DMS79 (cell line): ENCODE measurements at regions not wholly inside any gene's neighbourhood (a gene's known extent, or its start where the extent isn't known, plus 50 kb on each side); places are given as distances from the start of the nearest gene placed in this dataset.

Experiments
- DNase-seq: peaks from one replicate; lab custom pipeline; 2025; lab: John Stamatoyannopoulos, UW

DNA sequence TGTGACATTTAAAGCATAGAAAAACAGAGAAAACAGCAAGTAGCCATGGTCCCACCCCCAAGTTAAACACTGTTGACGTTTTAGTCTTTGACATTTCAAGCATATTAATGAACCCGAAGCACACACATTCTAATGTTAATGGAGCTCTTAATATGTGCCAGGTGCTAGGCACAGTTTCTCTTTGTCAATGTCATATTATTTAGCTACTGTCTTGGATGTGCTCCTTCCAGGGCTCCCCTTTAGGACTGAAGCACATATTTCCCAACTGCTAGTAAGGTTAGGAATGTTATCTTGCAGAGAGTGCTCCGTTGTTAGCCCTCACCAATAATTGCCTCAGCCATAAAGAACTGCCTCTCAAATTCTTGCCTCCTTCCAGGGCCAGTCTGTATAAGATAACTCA, 716.6 kb upstream of the TENM4 start:
- DNase-seq: no peak

GRCh38 chr11:80156062-80156461, 715.2 kb upstream of the TENM4 start:
- DNase-seq: no peak

GRCh38 chr11:80155412-80156017, 714.7 kb upstream of the TENM4 start:
- no peak for DNase-seq

DNA sequence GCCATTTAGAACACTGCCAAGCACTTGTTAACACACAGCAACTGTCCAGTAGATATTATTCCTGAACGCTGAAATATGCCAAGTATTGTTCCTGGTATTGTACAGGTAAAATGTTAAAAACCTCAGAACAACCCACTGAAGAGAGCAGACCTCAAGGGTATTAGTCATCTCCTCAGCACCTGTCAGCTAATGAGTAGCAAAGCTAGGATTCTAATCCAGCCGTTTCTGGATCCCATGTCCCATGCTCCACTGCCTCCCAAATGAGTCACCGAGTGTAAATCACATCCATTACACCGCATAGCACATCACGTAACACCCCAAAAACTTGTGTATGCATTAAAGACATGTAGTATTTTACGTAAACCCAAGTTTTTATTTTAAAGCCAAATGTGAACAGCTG, 705.4 kb upstream of the TENM4 start:
- DNase-seq: no peak

GRCh38 chr11:80144897-80145594, 704.2 kb upstream of the TENM4 start:
- no peak for DNase-seq

GRCh38 chr11:80136991-80137390, 696.2 kb upstream of the TENM4 start:
- DNase-seq: no peak

- DNase-seq: no peak
Measured at GRCh38 chr11:80129396-80129795, 688.6 kb upstream of the TENM4 start.

GRCh38 chr11:80122211-80122610, 681.4 kb upstream of the TENM4 start:
- no peak for DNase-seq

DNA sequence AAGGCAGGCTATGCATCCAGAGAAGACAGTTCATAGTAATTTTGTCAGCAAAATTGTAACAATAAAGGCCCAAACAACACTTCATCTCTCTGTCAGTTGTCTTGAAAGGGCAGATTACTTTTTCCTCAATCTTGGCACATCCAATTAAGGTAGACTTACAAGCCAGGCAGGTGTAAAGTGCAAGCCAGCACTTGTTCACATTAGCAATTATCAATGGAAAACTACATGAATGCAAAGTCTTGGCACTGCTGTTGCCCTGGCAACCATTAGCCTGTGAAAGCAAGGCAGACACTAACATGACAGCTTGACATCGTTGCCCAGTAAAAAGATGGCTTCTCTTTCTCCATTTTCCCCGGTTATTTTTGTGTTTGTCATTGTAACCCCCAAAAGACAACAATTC, 677.2 kb upstream of the TENM4 start:
- DNase-seq: no peak

DNA sequence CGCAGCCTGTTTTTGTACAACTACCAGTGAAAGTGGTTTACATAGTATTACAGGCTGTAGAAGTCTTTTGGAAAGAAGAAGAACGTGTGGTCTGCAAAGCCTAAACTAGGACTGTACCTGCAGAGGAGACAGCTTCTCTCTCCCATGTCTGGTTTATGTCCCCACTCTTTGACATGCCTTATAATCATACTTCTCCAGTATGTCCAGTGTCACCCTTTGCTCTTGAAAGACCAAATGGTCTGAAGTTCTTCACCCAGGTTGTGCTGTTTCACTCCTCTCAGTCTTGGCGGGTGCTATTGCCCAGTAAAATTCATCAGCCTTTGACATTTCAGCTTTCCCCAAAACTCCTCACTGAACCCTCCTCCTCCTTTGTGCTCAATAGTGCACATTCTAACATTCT, 676.0 kb upstream of the TENM4 start:
- no peak for DNase-seq

- DNase-seq: no peak
Measured at GRCh38 chr11:80109652-80110051, 668.8 kb upstream of the TENM4 start.

DNA sequence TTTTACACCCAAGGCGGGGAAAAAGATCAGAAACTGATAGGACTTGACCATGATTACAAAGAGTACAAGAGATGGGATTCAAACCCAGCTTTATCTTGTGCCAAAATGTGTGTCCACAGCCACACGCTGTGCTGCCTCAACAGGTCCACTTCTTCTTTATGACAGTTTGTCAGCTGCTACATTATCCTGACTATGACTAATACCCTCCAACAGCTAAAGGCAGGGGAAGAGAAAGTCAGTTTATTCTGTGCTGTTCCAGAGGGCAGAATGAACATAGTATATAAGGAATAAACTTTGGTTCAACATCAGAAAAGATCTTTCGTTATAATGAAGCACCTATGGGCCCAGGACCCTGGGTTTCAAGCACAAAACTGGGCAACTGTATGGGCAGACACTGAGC, 668.2 kb upstream of the TENM4 start:
- no peak for DNase-seq

- DNase-seq: no peak
Measured at GRCh38 chr11:80107415-80107814, 666.6 kb upstream of the TENM4 start.

GRCh38 chr11:80104191-80104590, 663.4 kb upstream of the TENM4 start:
- no peak for DNase-seq

DNA sequence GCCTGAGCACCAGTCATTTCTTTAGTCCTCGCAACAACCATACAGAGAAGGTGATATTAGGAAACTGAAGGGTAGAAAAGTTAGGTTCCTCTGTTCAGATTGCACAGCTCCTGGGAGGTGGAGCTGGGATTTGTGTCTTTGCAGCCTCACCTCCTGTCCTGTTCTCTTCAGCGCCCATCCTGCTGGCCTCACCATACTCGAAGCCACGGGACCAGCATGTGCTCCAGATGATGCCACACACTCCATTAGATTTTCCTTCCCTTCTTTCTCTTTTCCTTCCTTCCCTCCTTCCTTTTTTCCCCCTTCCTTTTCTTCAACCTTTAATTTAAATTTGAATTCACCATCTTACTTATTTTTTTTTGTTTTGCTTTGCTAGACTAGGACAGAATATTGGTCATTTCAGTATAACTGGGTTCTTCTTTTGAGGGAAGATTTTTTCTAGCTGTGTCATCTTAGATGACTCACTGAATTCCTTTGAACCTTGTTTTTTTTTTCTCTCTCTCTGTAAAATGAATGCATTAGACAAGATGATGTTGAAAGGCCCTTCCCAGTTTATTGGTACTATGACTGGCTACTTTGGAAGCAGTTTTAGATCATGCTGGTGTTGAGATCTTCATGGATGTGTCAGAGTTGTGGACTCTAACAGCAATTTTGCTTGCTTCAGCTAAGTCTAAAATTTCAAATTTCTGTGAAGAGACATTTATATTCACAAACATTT, 662.5 kb upstream of the TENM4 start:
- no peak for DNase-seq

DNA sequence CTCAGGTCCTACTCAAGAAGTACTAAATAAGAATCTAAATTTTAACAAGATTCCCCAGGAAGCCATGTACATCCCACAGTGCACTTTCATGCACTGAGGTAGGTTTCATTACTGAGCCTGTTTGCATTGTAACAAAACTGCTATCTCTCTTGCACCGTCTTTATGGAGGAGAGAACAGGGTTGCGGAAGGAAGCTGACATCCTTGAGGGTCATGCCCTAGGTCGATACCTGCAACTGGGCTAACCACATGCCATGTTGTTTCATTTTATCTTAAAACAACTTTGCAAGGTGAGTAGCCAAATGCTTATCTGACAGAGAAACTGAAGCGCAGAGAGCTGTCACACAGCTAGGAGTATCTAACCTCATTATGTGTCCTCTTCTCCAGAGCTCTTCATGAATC, 656.3 kb upstream of the TENM4 start:
- no peak for DNase-seq

DNA sequence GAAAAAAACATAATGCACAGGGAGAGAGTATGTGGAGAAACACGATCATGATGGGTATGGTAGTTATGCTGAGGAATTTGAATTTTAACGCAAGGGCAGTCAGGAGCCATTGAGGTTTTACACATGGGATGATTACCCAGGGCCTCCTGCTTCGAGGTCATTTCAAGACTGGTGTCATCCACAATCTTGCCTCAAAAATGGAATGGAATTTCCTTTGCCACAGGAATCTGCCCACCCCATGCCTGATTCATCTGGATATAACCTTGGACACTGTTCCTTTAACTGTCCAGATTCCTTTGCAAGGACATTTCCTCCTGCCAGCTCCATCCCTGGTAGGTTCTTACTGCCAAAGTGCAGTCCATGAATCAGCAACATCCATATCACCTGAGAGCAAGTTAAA, 655.9 kb upstream of the TENM4 start:
- no peak for DNase-seq

DNA sequence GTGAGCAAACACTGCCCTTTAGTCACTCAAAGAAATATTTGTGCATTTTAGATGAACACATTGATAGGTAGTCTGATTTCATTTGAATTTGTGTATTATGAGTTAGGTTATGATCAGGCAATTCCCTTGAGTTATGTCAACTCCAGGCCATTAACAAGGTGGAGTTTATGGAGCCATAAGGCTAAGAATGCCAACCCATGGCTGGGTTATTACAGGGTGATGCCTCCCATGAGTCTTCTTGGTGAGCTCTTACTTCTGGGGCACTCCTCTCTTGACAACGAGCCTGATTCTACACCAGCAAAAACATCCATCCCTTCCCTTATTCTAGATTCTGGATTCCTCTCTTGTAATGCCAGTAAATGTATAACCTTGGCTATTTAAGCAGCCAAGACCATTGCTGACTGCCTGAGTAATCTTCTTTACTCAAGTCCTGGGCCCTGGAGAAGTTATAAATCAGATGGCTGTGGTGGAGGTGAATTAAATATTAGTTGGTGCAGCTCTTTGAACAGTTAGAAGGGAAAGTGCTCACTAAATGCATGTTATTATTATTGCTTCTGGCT, 645.7 kb upstream of the TENM4 start:
- DNase-seq: no peak

DNA sequence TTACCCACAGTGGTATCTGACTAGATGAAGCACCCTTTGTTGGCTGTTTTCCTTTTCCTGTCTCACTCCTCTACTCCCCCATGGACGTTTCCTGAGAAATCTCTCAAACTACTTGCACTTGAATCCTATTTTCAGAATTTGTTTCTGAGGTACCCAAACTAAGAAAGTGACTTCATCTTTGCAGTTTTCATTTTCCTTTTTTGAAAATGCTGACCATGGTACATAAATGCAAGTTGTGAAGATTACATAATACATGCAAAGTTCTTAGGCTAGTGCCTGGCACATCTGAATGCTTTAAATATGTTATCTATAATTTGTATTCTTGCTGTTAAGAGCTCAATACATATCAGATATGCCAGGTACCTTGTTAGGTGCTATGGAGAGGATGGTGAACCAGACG, 644.7 kb upstream of the TENM4 start:
- no peak for DNase-seq

DNA sequence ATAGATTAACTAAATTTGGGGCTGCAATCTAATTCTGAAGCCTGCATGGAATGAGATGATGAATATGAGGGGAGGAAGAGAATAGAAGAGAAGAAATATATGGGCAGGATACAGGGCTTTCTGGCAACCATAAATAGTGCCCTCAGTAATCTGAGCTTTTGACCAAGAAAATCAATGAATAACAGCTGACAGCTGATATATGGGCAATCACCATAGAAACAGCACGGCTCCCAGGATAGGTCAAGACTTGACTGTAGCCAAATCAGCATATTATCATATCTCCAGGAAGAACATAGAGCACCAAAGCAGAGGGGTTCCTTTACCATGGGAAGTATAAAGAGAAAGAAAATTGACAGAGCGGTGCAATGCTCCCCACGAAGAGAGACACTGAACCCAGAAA, 643.8 kb upstream of the TENM4 start:
- DNase-seq: no peak

DNA sequence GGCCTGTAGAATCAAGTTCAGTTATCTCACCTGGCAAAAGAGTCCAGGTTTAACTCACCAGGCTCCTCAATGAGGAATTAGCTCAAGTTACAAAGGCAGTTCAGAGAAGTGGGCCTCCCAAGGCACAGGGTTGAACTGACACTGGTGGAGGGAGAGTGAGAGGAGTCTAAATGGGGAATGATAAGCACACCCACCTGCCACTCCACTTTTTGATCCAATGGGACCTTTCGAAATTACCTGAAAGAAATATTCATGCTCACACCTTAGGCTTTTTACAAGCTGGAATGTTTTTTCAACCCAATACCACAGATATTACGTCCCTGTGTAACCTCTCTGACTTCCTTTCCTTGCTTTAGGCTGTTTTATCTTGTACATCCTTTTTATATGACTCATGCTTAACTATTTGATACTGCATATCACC, 642.7 kb upstream of the TENM4 start:
- DNase-seq: no peak

DNA sequence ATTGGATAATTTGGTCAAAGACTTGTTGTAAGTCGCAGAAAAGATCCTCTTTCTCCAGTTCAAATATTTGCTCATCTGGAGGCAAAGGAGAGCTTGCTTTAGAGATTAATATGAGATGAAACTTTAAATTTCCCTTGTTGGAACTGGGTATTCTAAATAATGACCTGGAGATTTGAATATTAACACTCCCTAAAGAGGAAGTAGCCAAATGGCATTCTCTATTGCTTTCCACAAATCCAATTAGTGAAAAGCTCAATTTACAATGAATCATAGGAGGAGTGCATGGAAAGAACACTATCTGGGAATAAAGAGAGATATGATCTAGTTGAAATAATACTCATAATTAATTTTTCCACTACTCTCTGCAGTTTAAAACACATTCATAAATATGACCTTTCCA, 641.6 kb upstream of the TENM4 start:
- no peak for DNase-seq

DNA sequence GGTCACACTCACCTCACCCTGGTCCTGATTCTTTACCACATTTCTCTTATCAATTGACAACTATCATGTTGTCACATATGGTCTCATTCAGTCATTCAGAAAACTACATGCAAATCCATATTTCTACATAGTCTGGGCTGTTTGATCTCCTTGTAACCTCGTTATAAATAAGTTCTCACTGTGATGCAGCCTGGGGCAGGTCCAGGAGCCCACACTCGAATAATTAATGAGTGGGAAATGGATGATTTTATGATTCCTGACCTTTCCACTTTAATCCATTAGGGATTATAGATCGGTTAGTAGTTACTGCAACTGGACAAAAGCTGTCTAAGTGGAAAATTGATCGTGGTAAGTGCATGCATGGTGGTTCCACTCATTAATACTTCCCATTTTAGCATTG, 636.3 kb upstream of the TENM4 start:
- no peak for DNase-seq
